AG04449 (cell line): ENCODE measurements at regions not wholly inside any gene's neighbourhood (a gene's known extent, or its start where the extent isn't known, plus 50 kb on each side); places are given as distances from the start of the nearest gene placed in this dataset.

Experiments
- CTCF ChIA-PET: fragments of 350-600 bp; formaldehyde crosslinking; extraction: SDS; loops from one replicate; lab custom pipeline; 2021; ENCODE audit warnings: antibody characterized with exemption; lab: Yijun Ruan, JAX
- POLR2A ChIA-PET: fragments of 400-600, 350-600 bp; formaldehyde crosslinking; extraction: SDS; loops from one replicate; lab custom pipeline; 2020; ENCODE audit warnings: antibody characterized with exemption, inconsistent platforms; lab: Yijun Ruan, JAX
- DNase-seq: peaks from one replicate; pipeline ENCODE4 v3.0.0-alpha.2; 2010; ENCODE audit warnings: low read depth, low spot score
- H3K4me3 ChIP-seq: 2 replicates; pipeline ENCODE4 v1.5.1; 2011; ENCODE audit warnings: low read depth, mild to moderate bottlenecking, control low read depth, low read length
- TF ChIP-seq, protein P1 (sequence below): IDR thresholded peaks from one replicate; pipeline ENCODE4 v1.5.1; 2011; ENCODE audit warnings: mild to moderate bottlenecking, moderate library complexity, low read length, control low read depth, inconsistent platforms; ENCODE audit not compliant: insufficient read depth; ENCODE audit errors: missing control alignments

GRCh38 chr15:39092354-39092753 is 488.5 kb upstream of the THBS1 start:
- no peak for DNase-seq
- POLR2A ChIA-PET, result no interaction called here
- CTCF ChIA-PET, result no interaction called here
- TF ChIP-seq, protein P1, sequence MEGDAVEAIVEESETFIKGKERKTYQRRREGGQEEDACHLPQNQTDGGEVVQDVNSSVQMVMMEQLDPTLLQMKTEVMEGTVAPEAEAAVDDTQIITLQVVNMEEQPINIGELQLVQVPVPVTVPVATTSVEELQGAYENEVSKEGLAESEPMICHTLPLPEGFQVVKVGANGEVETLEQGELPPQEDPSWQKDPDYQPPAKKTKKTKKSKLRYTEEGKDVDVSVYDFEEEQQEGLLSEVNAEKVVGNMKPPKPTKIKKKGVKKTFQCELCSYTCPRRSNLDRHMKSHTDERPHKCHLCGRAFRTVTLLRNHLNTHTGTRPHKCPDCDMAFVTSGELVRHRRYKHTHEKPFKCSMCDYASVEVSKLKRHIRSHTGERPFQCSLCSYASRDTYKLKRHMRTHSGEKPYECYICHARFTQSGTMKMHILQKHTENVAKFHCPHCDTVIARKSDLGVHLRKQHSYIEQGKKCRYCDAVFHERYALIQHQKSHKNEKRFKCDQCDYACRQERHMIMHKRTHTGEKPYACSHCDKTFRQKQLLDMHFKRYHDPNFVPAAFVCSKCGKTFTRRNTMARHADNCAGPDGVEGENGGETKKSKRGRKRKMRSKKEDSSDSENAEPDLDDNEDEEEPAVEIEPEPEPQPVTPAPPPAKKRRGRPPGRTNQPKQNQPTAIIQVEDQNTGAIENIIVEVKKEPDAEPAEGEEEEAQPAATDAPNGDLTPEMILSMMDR, result no peak
- H3K4me3 ChIP-seq, result no peak overlapping the region

- TF ChIP-seq, protein P1, result no peak
- POLR2A ChIA-PET, result no interaction called here
- no peak for DNase-seq
- no peak overlapping the region for H3K4me3 ChIP-seq
- CTCF ChIA-PET, result no interaction called here
These were observed 488.1 kb upstream of the THBS1 start for GRCh38 chr15:39092761-39093160.

- TF ChIP-seq, protein P1, result no peak
- no peak overlapping the region for H3K4me3 ChIP-seq
- POLR2A ChIA-PET, result no interaction called here
- DNase-seq, result no peak
- CTCF ChIA-PET, result interaction anchor here (1.0 kb wide), 1 partner anchor 9 kb away, joined by 5 read pairs; no protein-coding TSS in a partner anchor
These were observed 486.8 kb upstream of the THBS1 start for GRCh38 chr15:39094116-39094515.

DNA sequence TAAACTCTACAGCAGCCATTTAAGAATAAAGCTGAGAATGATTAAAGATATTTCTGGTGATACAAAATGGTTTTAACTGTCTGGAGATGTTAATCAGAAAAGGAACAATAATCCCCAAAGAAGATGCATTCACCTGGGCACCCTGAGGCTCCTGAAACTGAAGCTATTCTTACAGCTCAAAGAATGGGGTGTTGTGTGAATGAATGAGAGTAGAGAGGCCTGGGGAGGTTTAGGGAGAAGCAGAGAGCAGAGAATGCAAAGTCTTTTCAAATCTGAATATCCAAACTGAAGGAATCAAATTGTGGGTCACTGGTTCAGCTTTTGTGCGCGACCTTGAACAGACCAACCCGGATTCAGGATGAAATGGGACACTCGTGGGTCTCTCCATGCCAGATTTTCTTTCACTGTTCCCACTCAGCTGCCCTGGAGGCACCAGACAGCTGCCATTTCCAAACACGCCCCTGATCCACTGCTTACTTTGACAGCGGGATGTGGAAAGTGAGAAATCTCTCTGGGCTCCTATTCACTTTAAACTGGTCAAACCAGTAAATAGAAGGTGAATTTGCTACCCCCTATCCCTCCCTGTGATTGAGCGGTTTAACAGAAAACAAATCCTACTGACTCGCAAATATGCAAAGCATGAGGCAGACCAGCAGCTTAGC is 485.5 kb upstream of the THBS1 start:
- CTCF ChIA-PET, result no interaction called here
- H3K4me3 ChIP-seq, result no peak overlapping the region
- DNase-seq, result no peak
- TF ChIP-seq, protein P1, result no peak
- POLR2A ChIA-PET, result no interaction called here

DNA sequence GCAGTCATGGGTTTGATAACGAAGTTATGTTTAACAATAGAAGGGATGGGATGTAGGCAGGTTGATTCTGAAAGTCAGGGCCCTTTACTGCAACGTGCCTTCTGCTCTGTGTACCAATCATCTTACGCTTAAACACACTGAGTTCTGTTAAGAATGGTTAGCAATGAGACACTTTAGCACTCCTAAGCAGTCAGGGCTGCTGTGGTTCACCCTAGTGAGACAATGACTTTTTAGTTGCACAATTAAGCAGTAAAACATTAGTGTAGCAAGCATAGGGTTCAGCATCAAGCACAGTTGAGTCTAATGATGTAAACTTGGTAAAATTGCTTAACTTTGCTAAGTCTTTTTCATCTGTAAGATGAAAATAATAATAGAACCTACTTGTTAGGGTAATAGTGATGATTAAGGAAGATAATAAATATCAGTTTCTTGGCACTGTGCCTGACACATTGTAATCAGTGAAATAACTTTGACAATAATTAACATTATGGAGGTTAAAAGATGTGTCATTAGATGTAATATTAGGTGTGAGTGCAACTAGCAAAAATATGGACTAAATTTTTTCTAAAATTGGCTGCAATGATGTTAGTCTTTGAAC is 484.2 kb upstream of the THBS1 start:
- ChIA-PET POLR2A (no interaction called here), CTCF (no interaction called here)
- no peak overlapping the region for H3K4me3 ChIP-seq
- DNase-seq, result no peak
- TF ChIP-seq, protein P1, result no peak

GRCh38 chr15:39099524-39099923 is 481.4 kb upstream of the THBS1 start:
- CTCF ChIA-PET, result interaction anchor here (0.9 to 1.4 kb wide), 5 partner anchors 14 to 400 kb away, joined by 3 to 4 read pairs (median 3); no protein-coding TSS in a partner anchor
- no peak for DNase-seq
- POLR2A ChIA-PET, result interaction anchor here (0.8 kb wide), 1 partner anchor 481 kb away, joined by 3 read pairs; the partner anchor contains the start of gene THBS1
- no peak overlapping the region for H3K4me3 ChIP-seq
- TF ChIP-seq, protein P1, result no peak
